ENCODE measurements at regions not wholly inside any gene's neighbourhood (a gene's known extent, or its start where the extent isn't known, plus 50 kb on each side); places are given as distances from the start of the nearest gene placed in this dataset.

DNA sequence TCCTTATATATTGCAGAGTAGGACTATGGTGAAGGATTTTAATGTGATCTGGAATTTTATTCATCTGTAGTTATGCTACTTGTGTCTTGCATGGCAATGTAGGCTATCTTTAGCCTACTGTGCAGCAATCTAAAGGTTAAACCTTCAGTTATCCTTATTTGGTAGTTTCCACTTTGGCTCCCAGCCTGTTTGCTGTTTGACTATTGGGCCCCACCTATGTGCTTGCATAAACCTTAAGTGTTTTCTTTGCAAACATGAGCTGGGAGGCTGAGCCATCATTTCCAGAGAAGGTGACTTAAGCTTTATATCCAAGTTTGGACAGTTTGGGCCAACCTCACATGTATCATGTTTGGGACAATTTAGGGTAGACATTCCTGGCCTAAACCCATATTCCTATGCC lies 537.5 kb downstream of the BTBD3 start:
- TF ChIP-seq, protein P1, sequence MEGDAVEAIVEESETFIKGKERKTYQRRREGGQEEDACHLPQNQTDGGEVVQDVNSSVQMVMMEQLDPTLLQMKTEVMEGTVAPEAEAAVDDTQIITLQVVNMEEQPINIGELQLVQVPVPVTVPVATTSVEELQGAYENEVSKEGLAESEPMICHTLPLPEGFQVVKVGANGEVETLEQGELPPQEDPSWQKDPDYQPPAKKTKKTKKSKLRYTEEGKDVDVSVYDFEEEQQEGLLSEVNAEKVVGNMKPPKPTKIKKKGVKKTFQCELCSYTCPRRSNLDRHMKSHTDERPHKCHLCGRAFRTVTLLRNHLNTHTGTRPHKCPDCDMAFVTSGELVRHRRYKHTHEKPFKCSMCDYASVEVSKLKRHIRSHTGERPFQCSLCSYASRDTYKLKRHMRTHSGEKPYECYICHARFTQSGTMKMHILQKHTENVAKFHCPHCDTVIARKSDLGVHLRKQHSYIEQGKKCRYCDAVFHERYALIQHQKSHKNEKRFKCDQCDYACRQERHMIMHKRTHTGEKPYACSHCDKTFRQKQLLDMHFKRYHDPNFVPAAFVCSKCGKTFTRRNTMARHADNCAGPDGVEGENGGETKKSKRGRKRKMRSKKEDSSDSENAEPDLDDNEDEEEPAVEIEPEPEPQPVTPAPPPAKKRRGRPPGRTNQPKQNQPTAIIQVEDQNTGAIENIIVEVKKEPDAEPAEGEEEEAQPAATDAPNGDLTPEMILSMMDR (IDR thresholded peaks at IDR 0.05; ENCODE audit: borderline replicate concordance, extremely low read depth, low read length, poor library complexity, severe bottlenecking): no peak
- no peak for TF ChIP-seq EZH2 (IDR thresholded peaks at IDR 0.05; ENCODE audit: borderline replicate concordance, low read depth, low read length, severe bottlenecking)
